ENCODE measurements at regions not wholly inside any gene's neighbourhood (a gene's known extent, or its start where the extent isn't known, plus 50 kb on each side); places are given as distances from the start of the nearest gene placed in this dataset.

- ChIA-PET RAD21 (ENCODE audit: low non-redundant PET in 1 of 2, low total read pairs in 2 of 2, uncharacterized antibody in 2 of 2, unreplicated experiment in 2 of 2) (no interaction called here), CTCF (no interaction called here), POLR2A (no interaction called here)
- H3K9ac ChIP-seq (ENCODE audit: low read length) = no peak overlapping the region
- no peak for TF ChIP-seq ZBTB33 (IDR thresholded peaks at IDR 0.05; ENCODE audit: extremely low read depth, insufficient replicate concordance, low read length)
- TF ChIP-seq ZNF274 (IDR thresholded peaks at IDR 0.05; ENCODE audit: low read depth, low read length) = no peak
- no peak for TF ChIP-seq ZFX (IDR thresholded peaks at IDR 0.05)
- TF ChIP-seq EZH2 (IDR thresholded peaks at IDR 0.05) = no peak
- TF ChIP-seq SRF (IDR thresholded peaks at IDR 0.05; ENCODE audit: low read depth) = no peak
- no peak for TF ChIP-seq ELF1 (IDR thresholded peaks at IDR 0.05; ENCODE audit: borderline replicate concordance, low read depth)
- TF ChIP-seq SIN3A (IDR thresholded peaks at IDR 0.05; ENCODE audit: low read depth) = no peak
- no peak for TF ChIP-seq CEBPB (IDR thresholded peaks at IDR 0.05; ENCODE audit: low read depth)
- no peak for TF ChIP-seq FOSL1 (IDR thresholded peaks at IDR 0.05; ENCODE audit: low read depth)
- TF ChIP-seq JUND (IDR thresholded peaks at IDR 0.05) = no peak
- no peak for TF ChIP-seq RAD21 (IDR thresholded peaks at IDR 0.05; ENCODE audit: low read depth)
- no peak for TF ChIP-seq YY1 (IDR thresholded peaks at IDR 0.05; ENCODE audit: extremely low read depth, insufficient replicate concordance, low read depth, low read length)
- TF ChIP-seq SP1 (IDR thresholded peaks at IDR 0.05; ENCODE audit: low read depth) = no peak
- TF ChIP-seq POLR2A (IDR thresholded peaks at IDR 0.05; ENCODE audit: borderline replicate concordance, extremely low read depth, insufficient read depth, insufficient read length) = no peak
- TF ChIP-seq EZH2phosphoT487 (IDR thresholded peaks at IDR 0.05; ENCODE audit: borderline replicate concordance) = no peak
- TF ChIP-seq, protein P1, sequence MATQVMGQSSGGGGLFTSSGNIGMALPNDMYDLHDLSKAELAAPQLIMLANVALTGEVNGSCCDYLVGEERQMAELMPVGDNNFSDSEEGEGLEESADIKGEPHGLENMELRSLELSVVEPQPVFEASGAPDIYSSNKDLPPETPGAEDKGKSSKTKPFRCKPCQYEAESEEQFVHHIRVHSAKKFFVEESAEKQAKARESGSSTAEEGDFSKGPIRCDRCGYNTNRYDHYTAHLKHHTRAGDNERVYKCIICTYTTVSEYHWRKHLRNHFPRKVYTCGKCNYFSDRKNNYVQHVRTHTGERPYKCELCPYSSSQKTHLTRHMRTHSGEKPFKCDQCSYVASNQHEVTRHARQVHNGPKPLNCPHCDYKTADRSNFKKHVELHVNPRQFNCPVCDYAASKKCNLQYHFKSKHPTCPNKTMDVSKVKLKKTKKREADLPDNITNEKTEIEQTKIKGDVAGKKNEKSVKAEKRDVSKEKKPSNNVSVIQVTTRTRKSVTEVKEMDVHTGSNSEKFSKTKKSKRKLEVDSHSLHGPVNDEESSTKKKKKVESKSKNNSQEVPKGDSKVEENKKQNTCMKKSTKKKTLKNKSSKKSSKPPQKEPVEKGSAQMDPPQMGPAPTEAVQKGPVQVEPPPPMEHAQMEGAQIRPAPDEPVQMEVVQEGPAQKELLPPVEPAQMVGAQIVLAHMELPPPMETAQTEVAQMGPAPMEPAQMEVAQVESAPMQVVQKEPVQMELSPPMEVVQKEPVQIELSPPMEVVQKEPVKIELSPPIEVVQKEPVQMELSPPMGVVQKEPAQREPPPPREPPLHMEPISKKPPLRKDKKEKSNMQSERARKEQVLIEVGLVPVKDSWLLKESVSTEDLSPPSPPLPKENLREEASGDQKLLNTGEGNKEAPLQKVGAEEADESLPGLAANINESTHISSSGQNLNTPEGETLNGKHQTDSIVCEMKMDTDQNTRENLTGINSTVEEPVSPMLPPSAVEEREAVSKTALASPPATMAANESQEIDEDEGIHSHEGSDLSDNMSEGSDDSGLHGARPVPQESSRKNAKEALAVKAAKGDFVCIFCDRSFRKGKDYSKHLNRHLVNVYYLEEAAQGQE (IDR thresholded peaks at IDR 0.05; ENCODE audit: low read depth) = no peak
- TF ChIP-seq CTCF (IDR thresholded peaks at IDR 0.05 in 2 of 3, conservative IDR thresholded peaks at IDR 0.05 in 1 of 3; ENCODE audit: borderline replicate concordance in 1 of 3, insufficient read depth in 1 of 3, low read depth in 2 of 3, low read length in 2 of 3) = no peak
- no peak for TF ChIP-seq ATF3 (IDR thresholded peaks at IDR 0.05)
- no peak for TF ChIP-seq CBX3 (IDR thresholded peaks at IDR 0.05; ENCODE audit: low read depth)
- no peaks in the 10 kb centered on the region for H3K27me3 ChIP-seq (ENCODE audit: insufficient read depth, low read length)
- H3K9me2 ChIP-seq (ENCODE audit: insufficient read depth) = no peaks in the 10 kb centered on the region
- H3K9me3 ChIP-seq (ENCODE audit: control insufficient read depth in 1 of 2, insufficient read depth in 1 of 2, low read depth in 1 of 2, low read length in 2 of 2) = no peaks in the 10 kb centered on the region
- ATAC-seq (no peak), DNase-seq (ENCODE audit: low read depth, low spot score) (no peak)
- H3K4me1 ChIP-seq (ENCODE audit: control insufficient read depth in 1 of 2, insufficient read depth in 2 of 2, low read length in 2 of 2) = no peaks in the 10 kb centered on the region
- no peaks in the 10 kb centered on the region for H4K20me1 ChIP-seq (ENCODE audit: insufficient read depth)
- H3K79me2 ChIP-seq (ENCODE audit: insufficient read depth, low read length) = no peaks in the 10 kb centered on the region
- H2AFZ ChIP-seq (ENCODE audit: low read depth, low read length, poor library complexity, severe bottlenecking) = no peak overlapping the region
- no peaks in the 10 kb centered on the region for H3K36me3 ChIP-seq (ENCODE audit: control insufficient read depth in 1 of 2, insufficient read depth in 2 of 2, low read length in 2 of 2)
- intact Hi-C loops (cut with micrococcal nuclease) = no loop called here
- no TSS peak for BruUV-seq (replicated peaks)
- H3K4me3 ChIP-seq (replicated peaks in 1 of 2; ENCODE audit: low read depth in 1 of 2, low read length in 2 of 2) = no peak overlapping the region
- no peak overlapping the region for H3K4me2 ChIP-seq (ENCODE audit: low read length)
- H3K27ac ChIP-seq (ENCODE audit: low read depth, low read length) = no peak overlapping the region
Observed at GRCh38 chr3:165538166-165538565, 299.1 kb downstream of the BCHE start.
